AG04449 (cell line): ENCODE measurements at regions not wholly inside any gene's neighbourhood (a gene's known extent, or its start where the extent isn't known, plus 50 kb on each side); places are given as distances from the start of the nearest gene placed in this dataset.
"Not testable (repeated sequence)": the region's sequence is repeated elsewhere in the genome, so short reads cannot be mapped to it uniquely, and the experiment has no call there.

Experiments used
- CTCF ChIA-PET: fragments of 350-600 bp; formaldehyde crosslinking; extraction: SDS; loops from one replicate; lab custom pipeline; 2021; ENCODE audit warnings: antibody characterized with exemption; lab: Yijun Ruan, JAX
- POLR2A ChIA-PET: fragments of 400-600, 350-600 bp; formaldehyde crosslinking; extraction: SDS; loops from one replicate; lab custom pipeline; 2020; ENCODE audit warnings: antibody characterized with exemption, inconsistent platforms; lab: Yijun Ruan, JAX
- DNase-seq: peaks from one replicate; pipeline ENCODE4 v3.0.0-alpha.2; 2010; ENCODE audit warnings: low read depth, low spot score
- H3K4me3 ChIP-seq: 2 replicates; pipeline ENCODE4 v1.5.1; 2011; ENCODE audit warnings: low read depth, mild to moderate bottlenecking, control low read depth, low read length
- CTCF ChIP-seq: IDR thresholded peaks from one replicate; pipeline ENCODE4 v1.5.1; 2011; ENCODE audit warnings: mild to moderate bottlenecking, moderate library complexity, low read length, control low read depth, inconsistent platforms; ENCODE audit not compliant: insufficient read depth; ENCODE audit errors: missing control alignments

DNA sequence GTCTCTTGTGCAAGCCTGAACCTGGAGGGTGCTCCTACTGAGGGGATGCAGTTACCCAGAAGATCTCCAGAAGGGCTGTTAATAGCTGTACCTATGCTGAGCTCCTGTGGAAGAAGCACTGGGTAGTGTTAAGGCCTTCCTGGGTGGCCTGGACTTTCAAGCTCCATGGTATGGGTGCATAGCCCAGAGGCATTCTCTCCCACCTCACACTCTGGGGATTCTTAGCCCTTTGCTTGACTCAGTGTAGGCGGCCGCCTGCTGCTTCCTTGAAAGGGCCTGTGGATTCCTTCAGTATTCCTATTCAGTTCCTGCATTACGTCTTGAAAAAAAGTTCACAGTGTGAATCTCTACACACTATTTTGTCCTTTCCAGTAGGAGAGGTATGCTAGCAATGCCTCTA is 235.7 kb upstream of the MAGEB16 start:
- ChIA-PET CTCF (no interaction called here), POLR2A (no interaction called here)
- no peak for DNase-seq
- H3K4me3 ChIP-seq: no peak overlapping the region
- TF ChIP-seq CTCF: no peak

- POLR2A ChIA-PET: no interaction called here
- no peak for TF ChIP-seq CTCF
- H3K4me3 ChIP-seq: no peak overlapping the region
- CTCF ChIA-PET: no interaction called here
- DNase-seq: no peak
Observed at GRCh38 chrX:35590210-35590609, 207.9 kb upstream of the MAGEB16 start.

- DNase-seq, H3K4me3 ChIP-seq, CTCF ChIA-PET, POLR2A ChIA-PET: not testable (repeated sequence)
Observed at GRCh38 chrX:35611562-35611961, 186.6 kb upstream of the MAGEB16 start.

- ChIA-PET CTCF (no interaction called here), POLR2A (no interaction called here)
- DNase-seq: no peak
- no peak for TF ChIP-seq CTCF
- no peak overlapping the region for H3K4me3 ChIP-seq
Observed at GRCh38 chrX:35617836-35618235, 180.3 kb upstream of the MAGEB16 start.

GRCh38 chrX:35622040-35622439 is 176.1 kb upstream of the MAGEB16 start:
- no peak overlapping the region for H3K4me3 ChIP-seq
- TF ChIP-seq CTCF: no peak
- POLR2A ChIA-PET: no interaction called here
- no peak for DNase-seq
- CTCF ChIA-PET: no interaction called here

DNA sequence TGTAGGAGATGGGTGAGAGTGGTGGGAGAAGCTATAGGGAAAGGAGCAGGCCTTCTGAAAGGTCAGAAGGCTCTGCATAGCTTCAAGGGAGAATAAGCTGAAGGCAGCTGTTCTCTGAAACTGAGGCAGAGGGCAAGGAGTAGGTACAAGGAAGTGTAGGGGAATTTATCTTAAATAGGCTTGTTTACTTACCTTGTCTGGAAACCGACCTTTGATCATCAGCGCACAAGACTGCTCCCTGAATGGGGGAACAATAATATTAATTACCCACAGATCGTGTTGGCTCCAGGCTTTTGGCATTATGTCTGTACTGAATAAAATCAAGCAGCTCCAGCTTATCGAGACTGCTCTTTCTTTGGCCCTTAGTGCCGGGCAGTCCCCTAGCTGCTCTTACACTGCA is 175.5 kb upstream of the MAGEB16 start:
- H3K4me3 ChIP-seq: no peak overlapping the region
- CTCF ChIA-PET: no interaction called here
- POLR2A ChIA-PET: no interaction called here
- no peak for TF ChIP-seq CTCF
- DNase-seq: no peak

DNA sequence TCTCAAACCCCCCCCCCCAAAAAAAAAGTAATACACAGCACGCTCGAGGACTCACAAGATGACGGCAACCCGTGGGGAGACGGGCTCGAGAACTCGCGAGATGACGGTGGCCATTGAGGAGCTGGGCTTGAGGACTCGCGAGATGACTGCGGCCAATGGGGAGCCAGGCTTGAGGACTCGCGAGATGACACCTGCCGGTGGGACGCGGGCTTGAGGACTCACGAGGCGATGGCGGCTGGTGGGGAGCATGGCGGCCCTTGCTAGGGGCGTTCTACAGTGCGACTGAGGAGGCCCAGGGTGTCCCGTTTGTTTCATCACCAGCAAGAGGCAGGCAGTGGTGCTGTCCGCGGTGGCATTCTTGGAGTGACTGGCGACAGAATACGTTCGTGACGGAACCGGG is 172.4 kb upstream of the MAGEB16 start:
- POLR2A ChIA-PET: no interaction called here
- TF ChIP-seq CTCF: no peak
- CTCF ChIA-PET: no interaction called here
- no peak overlapping the region for H3K4me3 ChIP-seq
- no peak for DNase-seq
